LHCN-M2 (cell line): ENCODE measurements at regions not wholly inside any gene's neighbourhood (a gene's known extent, or its start where the extent isn't known, plus 50 kb on each side); places are given as distances from the start of the nearest gene placed in this dataset.

Experiments used
- DNase-seq: peaks from one replicate; pipeline ENCODE4 v3.0.0-alpha.2; 2012; ENCODE audit warnings: low read depth

DNA sequence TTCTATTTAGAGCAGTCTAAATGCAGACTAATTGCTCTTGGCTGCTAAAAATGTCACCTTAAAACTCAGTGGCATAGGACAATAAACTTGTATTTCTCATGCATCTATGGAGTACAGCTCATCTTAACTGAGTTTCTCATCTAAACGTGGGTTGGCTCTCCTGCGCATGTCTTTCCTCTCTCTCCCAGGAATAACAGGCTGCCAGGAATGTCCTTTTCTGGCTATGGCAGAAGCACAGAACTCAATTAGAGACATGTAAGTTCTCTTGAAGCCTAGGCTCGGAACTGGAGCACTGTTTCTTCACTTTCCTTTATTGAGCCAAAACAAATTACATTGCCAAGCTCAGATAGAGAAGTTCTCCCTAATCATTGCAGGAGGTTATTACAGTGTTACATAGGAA is 722.3 kb upstream of the FLRT2 start:
- no peak for DNase-seq

DNA sequence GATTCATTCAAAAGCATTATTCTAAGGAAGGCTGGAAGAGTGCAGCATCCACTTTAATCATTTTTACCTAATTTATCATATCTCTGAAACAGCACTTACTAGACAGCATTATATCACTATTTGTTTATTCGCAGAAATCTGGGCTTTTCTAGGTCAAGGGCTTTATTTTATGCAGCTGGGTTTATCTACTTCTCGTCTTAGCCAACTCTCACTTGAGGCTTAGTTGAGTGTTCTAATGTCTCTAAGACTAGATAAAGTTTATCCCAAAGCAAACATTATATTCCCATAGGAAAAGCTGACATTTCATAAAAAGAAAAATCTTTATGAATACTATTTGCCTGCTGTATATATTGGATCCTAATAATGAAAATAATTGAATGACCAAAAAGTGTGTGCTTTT is 720.8 kb upstream of the FLRT2 start:
- no peak for DNase-seq

DNA sequence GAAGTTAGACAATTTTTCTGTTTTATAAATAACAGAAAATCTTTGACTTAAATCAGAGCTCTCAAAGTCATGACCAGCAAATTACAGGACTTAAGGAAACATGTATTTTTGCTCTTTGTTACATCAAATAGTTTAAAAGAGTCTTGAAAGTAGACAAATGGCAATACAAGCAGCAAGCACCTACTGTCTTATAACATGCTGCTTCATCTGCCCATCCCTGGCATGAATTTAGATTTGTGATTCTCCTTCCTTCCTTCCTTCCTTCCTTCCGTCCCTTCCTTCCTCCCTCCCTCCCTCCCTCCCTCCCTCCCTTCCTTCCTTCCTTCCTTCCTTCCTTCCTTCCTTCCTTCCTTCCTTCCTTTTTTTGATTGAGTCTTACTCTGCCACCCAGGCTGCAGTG is 715.6 kb upstream of the FLRT2 start:
- DNase-seq = no peak

DNA sequence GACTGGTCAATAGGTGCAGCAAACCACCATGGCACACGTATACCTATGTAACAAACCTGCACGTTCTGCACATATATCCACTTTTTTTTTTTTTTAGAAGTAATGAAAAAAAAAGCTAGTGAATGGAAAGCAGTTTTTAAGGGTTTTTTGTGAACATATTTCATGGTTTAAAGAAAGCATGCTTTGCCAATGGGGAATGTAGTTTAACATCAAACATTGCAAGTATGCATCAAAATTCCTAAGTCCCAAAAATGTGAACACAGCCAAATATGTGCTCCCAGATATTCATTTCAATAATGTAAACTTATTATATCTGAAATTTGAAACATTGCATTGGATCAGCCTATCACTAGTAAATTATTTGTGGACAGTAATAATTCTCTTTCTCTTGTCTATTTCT is 710.4 kb upstream of the FLRT2 start:
- no peak for DNase-seq

DNA sequence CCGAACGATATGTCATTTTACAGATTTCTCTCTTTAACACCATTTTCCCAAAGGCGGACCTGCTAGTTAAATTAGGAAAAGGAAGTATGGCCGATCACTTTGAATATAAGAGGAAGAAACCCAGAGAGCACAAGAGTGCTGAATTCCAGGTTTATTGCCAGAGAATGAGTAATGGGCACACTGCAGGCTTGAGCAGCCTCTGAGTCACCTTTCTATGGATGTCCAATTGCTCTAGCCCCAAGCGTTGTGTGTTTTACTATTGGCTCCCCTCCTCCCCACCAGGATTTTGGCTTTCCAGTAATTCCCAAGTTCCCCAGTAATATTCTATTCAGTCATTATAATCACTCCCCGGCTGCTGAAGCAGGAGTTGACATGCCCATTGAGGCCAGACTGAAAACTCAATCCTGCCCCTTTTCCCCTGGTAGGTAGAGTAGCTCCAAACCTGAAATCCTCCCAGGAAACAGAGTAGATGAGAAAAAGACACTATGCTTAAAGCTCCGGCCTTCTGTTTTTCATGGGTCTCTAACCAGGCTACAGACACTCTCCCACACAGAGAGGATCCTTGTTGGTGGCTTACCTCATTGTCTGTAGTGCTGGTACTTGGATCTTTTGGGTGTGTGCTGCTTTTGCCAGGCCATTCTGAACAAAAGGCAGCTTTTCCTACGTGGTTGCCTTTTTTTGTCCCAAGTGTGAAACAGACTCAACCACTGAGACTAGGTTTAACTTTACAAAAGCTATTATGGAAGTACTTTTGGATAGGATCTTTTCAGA is 704.3 kb upstream of the FLRT2 start:
- DNase-seq = no peak

DNA sequence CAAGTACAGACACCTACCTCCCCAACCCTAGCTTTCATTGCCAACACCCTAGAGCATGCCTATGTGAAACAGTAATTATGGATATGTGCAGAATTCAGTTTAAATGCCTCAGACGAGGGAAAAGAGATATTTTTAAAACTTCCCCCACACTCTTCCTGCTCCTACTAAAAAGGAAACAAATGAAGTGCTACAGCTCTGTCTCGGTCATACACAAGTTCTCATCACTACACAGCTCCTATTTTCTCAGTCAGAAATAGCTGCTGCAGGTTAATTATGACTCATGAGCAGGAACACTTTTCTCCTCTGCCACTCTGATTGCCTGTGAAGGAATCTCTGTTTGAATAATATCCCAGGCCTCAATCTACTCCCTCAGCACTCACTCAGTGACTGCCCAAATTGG is 703.6 kb upstream of the FLRT2 start:
- no peak for DNase-seq

DNA sequence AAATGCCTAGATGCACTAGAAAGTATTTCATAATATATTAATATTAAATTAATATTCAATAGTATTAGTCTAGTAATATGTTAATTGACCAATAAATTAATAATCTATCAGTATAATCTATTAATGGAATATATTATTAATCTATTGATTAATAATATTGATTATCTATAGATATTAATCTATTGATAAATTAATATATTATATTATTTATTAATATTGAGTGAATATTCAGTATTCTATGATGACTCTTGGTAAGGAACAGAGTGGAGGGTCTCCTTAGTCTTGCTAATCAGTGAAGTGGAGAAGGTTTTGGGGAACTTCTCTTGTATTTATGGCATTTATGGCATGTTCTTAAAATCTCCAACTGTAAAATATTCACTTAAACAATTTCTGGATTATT is 679.3 kb upstream of the FLRT2 start:
- no peak for DNase-seq

DNA sequence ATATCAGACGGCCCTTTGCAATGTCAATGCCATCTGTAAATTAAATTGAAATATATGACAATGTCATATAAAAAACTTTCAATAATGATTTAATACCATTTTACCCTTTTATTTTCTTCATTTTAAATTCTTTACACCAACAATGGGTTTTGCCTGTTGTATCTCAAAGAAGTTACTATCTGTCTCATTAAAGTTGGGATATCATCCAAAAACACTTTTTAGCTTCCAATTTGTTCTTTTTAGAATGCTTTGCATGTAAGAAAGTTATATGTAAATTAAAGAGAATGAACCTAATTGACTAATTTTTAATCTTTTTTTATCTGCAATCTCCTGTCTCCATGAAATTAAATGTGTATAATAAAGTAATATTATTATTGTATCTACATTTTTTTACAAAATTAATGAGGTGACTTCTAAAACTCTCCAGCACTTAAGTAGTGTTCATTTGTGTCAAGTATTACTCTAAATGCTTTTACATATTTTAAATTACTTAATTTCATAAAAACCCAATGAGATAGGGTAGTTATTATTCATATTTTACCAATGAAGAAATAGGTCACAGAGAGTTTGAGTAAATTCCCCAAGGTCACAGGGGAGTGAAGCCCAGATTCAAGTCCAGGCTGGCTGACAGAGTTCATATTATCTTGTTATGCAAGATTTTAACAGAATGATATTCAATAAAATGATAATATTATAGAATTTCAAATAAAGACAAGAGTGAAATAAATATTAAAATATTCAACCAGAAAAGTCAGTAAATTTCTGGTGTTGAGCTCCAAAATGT is 673.0 kb upstream of the FLRT2 start:
- no peak for DNase-seq

DNA sequence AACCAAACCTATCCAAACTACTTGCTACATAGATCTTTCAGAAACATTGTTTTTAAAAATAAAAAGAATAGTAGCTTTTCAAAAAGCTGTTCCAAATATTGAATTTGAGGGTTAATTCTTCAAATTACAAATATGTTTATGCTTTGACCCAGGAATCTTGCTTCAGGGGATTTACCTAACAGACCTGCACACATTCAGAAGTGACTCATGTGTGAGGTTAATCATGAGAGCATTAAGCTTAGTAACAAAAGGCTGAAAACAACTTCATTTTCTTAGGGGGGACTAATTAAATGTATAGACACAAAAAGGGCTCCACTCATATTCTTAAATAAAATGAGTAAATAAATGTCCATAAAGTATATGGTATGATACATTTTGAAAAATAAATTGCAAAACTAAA is 672.4 kb upstream of the FLRT2 start:
- no peak for DNase-seq

DNA sequence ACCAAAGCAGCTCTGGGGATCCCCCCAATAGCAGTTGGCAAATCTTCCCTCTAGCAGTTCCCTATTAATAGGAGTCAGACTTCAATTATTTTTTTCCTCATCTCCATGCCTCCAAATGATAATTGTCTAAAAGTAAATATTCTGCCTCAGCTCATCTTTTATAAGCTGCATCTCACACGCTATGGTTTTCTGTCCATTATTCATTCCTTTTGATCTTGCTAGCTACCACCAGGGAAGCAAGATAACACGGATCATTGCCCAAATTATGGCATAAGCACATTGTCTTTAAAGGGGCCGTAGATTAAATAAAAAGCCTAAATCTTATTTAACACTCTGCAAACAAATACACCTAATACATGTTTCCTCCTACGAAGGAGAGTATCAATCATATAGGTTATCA is 670.8 kb upstream of the FLRT2 start:
- DNase-seq = no peak

DNA sequence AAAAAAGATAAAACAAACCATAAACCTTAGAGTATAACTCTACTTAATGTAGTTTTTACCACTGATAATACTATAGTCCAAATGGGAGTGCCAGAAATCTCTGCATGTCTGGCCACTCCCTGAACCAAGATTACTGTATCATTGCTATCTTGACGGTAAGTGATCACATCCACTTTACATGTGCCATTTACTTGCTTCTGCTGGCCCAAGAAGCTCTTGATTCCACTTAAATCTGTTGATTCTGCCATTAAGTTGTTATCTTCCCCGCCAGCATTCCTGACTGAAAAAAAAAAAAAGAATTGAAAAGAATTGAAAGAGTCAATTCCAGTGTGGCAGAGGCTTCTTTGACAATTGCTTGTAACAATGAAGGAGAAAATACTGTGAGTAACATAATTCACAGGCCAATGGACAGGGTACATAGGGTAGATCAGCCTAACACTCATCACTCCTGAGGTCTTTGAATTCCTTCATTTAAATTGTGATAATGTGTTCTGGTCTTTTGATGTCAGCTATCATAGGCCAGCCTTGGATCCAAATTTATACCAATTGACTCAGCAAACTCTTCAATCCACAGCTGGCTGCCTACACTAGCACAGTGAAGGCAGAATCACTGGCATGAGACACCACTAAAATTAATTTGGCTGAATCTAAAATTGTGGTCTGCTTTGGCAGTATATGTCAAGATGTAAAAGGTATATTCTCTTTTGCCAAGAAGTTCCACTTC is 665.2 kb upstream of the FLRT2 start:
- DNase-seq = no peak

DNA sequence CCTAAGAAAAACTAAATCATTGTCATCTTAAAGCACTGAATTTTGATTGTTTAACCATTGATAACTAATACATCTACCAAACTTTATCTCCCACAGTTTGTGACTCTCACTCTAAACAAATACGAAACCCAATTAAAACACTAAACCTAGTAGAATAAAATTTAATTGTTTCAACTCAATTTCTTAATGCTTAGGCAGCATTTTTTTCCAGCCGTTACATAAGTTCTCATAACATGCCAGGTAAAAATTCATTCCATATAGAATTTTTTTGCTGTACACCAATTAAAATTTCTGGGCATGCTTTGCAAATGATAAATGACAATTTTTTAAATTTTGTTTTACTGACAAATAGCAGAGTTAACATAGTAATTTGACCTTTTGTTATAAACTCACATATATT is 658.2 kb upstream of the FLRT2 start:
- no peak for DNase-seq

DNA sequence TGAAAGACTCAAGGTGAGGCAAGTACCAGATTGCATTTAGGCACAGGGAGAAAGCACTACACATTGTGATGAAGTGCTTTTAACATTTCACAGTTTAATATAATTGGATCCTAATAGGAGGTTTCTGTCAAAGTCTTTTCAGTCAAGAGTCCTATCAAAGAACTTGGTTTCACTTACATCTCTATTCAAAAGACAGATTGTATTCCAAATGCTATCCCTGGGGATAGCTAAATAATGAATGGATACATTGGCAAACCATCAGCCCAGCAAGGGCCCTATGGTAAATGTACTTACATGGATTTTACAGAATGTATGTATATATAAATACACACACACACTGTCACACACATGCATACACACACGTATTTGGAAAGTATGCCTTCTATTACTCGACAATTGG is 655.5 kb upstream of the FLRT2 start:
- DNase-seq = no peak

DNA sequence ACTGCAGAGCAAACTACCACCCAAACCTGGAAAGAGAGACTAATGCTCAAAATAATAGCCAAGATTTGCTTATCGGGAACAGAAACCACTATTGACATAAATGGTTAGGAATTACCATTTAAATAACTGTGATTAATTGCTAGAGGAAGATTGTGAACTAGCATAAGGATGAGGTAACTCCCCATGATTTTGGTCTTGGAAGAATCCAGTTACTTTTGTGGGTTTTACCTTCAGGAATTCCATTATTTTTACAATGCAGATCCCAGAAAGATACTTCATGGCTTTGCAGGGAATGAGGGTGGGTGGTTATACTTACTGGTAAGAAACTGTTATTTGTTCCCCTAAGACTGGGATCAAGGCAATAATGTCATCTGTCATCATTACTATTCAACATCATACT is 652.9 kb upstream of the FLRT2 start:
- DNase-seq = no peak

DNA sequence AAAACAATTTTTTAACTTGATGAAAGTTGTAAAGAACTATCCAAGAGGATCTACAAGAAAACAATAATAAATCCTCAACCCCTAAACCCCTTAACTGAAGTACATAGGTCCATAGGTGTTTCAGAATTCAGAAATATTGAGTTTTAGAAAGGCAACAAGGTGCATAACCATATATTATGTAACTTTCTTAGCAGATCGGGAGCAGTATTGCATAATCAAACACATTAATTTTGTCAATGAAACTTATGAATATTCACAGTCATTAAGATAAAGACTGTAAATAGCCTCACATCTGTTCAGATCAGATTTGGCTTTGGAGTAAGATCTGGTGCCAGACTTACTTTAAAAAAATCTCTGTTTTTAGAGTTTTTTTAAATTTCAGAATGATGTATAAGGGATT is 647.1 kb upstream of the FLRT2 start:
- no peak for DNase-seq

DNA sequence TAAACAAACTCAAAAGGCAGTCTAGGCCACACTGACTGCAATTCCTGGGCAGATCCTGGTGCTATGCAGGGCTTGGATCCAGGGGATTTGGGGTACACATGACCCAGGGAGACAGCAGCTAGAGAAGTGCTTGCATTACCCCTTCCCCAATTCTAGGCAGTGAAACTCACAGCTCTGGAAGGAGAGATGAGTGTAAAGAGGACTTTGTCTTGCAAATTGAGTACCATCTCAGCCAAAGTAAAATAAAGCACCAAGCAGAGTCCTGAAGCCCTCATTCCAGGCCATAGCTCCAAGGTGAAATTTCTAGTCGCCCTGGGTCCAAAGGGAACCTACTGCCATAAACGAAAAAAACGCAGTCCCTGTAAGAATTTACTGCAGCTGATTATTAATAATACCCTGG is 644.9 kb upstream of the FLRT2 start:
- DNase-seq = no peak

DNA sequence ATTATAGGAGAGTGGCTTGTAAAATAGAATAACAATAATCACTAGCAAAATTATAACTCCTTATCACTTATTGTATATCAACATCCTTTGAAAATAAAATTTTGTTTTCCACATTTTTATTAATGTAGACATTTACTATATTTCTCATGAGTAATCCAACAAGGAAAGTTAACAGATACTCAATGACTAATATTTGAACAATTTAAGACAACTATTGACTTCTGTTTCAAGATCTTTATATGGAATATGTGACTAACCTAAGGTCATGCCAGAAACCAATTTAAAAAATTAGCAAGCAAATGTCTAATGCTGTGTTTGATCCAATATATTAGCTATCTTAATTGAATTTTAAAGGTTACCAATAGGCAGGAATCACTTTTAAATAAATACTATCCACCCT is 638.5 kb upstream of the FLRT2 start:
- no peak for DNase-seq

DNA sequence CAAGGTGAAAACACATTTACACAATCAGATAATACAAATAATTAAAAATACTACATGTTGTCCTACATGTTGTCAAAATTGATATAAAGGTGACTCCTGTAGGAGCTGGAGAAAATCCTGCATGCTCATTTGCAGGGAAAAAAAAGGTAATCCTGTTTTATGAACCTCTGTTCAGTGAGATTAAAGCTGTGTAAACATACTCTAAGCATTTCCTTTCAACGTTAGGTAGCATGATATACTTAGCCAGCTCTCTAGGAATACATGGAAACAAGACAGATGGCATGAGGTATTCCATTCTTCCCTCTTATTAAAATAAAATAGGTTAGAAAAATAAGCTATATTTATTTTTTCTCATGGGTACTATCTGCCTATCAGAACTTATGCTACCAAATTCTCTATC is 635.7 kb upstream of the FLRT2 start:
- no peak for DNase-seq

DNA sequence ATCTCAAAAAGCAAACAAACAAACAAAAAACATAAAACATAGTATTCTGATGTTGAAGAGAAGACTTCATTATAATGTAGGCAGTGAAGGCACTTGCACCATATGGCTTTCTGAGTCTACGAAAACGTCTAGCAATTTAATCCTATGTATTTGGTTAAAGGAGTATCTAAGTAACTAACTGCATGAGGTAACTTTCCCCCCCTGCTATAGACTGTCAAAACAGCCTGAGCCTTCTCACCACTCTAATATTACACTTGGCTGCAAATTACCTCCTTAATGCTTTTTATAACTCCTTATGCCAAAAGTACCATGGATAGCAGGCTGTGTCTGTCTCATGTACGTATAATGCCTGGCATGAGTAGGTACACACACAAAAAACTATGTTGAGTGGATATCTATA is 607.6 kb upstream of the FLRT2 start:
- DNase-seq = no peak

DNA sequence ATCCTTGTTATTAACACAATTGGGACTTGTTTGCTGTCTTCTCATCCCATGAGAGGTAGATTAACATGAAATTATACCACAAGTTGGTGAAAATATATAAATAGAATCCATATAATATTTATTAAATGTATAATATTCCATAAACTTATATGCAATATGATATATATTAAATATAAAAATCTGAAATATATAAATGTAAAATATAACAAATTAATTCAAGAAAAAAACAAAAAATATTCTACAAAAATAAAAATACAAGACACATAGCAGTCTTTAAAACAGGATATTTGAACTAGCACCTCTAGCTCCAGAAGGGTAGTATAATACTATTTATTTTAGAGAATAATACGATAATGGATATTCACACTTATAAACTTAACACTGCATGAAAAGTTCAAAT is 603.3 kb upstream of the FLRT2 start:
- no peak for DNase-seq

DNA sequence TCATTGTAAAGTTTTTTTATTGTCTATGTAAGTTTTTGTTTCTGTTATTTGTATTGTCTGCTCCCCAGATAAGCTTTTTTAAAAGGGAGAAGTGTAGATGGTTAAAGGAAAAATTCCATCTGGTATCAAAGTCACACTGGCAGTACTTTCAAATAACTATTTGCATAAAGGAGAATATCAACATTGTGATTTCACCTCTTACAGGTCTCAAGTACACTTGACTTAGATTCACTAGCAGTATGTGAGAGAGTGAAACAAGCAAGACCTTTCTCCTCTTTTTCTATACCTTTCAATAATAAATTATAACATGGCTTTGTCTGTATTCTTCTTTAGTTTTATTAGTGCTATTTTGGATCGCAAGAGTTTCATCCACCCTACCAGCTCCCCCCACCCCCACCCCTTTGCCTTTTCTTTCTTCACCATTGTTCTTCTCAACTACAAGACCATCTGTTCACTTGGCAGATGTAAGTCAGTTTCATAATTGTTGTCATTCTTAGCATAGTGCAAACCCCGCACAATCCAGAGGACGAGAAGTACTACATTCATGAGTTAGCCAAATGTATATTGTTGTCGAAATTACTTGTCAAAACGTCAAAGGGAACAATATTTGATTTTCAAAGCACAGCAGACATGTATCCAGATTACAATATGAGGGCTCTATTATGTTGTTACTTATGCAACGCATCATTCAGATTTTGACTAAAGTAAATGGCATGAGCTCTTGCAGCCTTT is 602.7 kb upstream of the FLRT2 start:
- DNase-seq = peak; percentile 0

DNA sequence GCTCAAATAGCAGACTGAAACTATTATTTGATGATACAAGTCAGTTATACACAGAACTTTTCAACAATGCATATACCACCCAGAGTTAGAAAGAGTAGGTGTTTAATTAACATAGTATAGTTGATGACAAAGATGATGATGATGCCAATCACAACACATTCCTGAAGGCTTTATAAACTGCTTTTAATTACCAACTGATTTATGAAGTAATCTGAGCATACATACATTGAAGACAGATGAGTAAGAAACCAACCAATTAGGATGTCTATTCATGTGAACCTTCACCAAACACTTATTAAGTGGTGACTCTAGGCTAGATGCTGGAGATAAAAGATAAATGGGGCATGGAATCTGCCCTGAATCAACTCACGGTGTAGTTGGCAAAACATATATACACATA is 600.9 kb upstream of the FLRT2 start:
- DNase-seq = no peak
